Osteocyte (in vitro differentiated cells): ENCODE measurements at regions not wholly inside any gene's neighbourhood (a gene's known extent, or its start where the extent isn't known, plus 50 kb on each side); places are given as distances from the start of the nearest gene placed in this dataset.
A peak's percentile ranks its signal among the peaks of the same experiment; 100 is the strongest.

ENCODE experiments used
- DNase-seq: peaks from one replicate; pipeline ENCODE4 v3.0.0; 2021; ENCODE audit warnings: mixed read lengths; ENCODE audit not compliant: unreplicated experiment; ENCODE audit errors: extremely low spot score
- H3K27ac Mint-ChIP-seq: one replicate; pipeline ENCODE4 v1.8.0; 2021; ENCODE audit warnings: mild to moderate bottlenecking, mixed read lengths; ENCODE audit not compliant: unreplicated experiment
- H3K27me3 Mint-ChIP-seq: one replicate; pipeline ENCODE4 v1.8.0; 2021; ENCODE audit warnings: mixed read lengths; ENCODE audit not compliant: unreplicated experiment
- H3K36me3 Mint-ChIP-seq: one replicate; pipeline ENCODE4 v1.8.0; 2021; ENCODE audit warnings: mixed read lengths; ENCODE audit not compliant: unreplicated experiment
- H3K4me1 Mint-ChIP-seq: one replicate; pipeline ENCODE4 v1.8.0; 2021; ENCODE audit warnings: mixed read lengths; ENCODE audit not compliant: unreplicated experiment
- H3K4me3 Mint-ChIP-seq: one replicate; pipeline ENCODE4 v1.8.0; 2021; ENCODE audit warnings: mild to moderate bottlenecking, moderate library complexity, mixed read lengths; ENCODE audit not compliant: unreplicated experiment
- H3K9me3 Mint-ChIP-seq: one replicate; pipeline ENCODE4 v1.8.0; 2021; ENCODE audit warnings: mixed read lengths; ENCODE audit not compliant: unreplicated experiment
- CTCF ChIP-seq: fragments of 200-600 bp; sonication (generic); IDR thresholded peaks from 2 replicates; pipeline ENCODE4 v1.5.0; 2021; ENCODE audit warnings: antibody characterized with exemption, mild to moderate bottlenecking, moderate library complexity

- no peak for TF ChIP-seq CTCF
- H3K4me3 Mint-ChIP-seq: no peak overlapping the region
- no peak for DNase-seq
These were observed 930.7 kb downstream of the MCTP2 start for GRCh38 chr15:95162069-95162468.

GRCh38 chr15:95162531-95162930 is 931.2 kb downstream of the MCTP2 start:
- DNase-seq: no peak
- Mint-ChIP-seq H3K4me3 (no peak overlapping the region), H3K27ac (peak overlapping the region; percentile 29), H3K4me1 (peaks cover 19% of the 10 kb centered on the region), H3K9me3 (no peaks in the 10 kb centered on the region), H3K36me3 (no peaks in the 10 kb centered on the region), H3K27me3 (peaks cover 4% of the 10 kb centered on the region)
- TF ChIP-seq CTCF: no peak

More at GRCh38 chr15:95162069-95162468, 930.7 kb downstream of the MCTP2 start:
- Mint-ChIP-seq H3K27ac (no peak overlapping the region), H3K9me3 (no peaks in the 10 kb centered on the region), H3K4me1 (peaks cover 19% of the 10 kb centered on the region), H3K36me3 (no peaks in the 10 kb centered on the region), H3K27me3 (peaks cover 4% of the 10 kb centered on the region)

- no peak for TF ChIP-seq CTCF
- peaks cover 4% of the 10 kb centered on the region for H3K27me3 Mint-ChIP-seq
- no peak overlapping the region for H3K4me3 Mint-ChIP-seq
- peaks cover 19% of the 10 kb centered on the region for H3K4me1 Mint-ChIP-seq
- no peaks in the 10 kb centered on the region for H3K36me3 Mint-ChIP-seq
- no peak for DNase-seq
- peak overlapping the region; percentile 40 for H3K27ac Mint-ChIP-seq
- no peaks in the 10 kb centered on the region for H3K9me3 Mint-ChIP-seq
These were observed 931.7 kb downstream of the MCTP2 start for GRCh38 chr15:95162967-95163531.

- no peak for DNase-seq
- TF ChIP-seq CTCF: no peak
- Mint-ChIP-seq H3K4me3 (no peak overlapping the region), H3K4me1 (peaks cover 7% of the 10 kb centered on the region), H3K9me3 (no peaks in the 10 kb centered on the region), H3K27me3 (no peaks in the 10 kb centered on the region), H3K36me3 (no peaks in the 10 kb centered on the region), H3K27ac (no peak overlapping the region)
These were observed 936.8 kb downstream of the MCTP2 start for GRCh38 chr15:95168152-95168551.

GRCh38 chr15:95168951-95169431 is 937.6 kb downstream of the MCTP2 start:
- H3K27me3 Mint-ChIP-seq: no peaks in the 10 kb centered on the region
- H3K4me3 Mint-ChIP-seq: no peak overlapping the region
- peaks cover 5% of the 10 kb centered on the region for H3K4me1 Mint-ChIP-seq
- no peak overlapping the region for H3K27ac Mint-ChIP-seq
- no peaks in the 10 kb centered on the region for H3K36me3 Mint-ChIP-seq
- no peaks in the 10 kb centered on the region for H3K9me3 Mint-ChIP-seq
- TF ChIP-seq CTCF: no peak
- DNase-seq: no peak
